NK-92 (cell line): ENCODE measurements at regions not wholly inside any gene's neighbourhood (a gene's known extent, or its start where the extent isn't known, plus 50 kb on each side); places are given as distances from the start of the nearest gene placed in this dataset.

Experiments used
- DNase-seq: peaks from one replicate; lab custom pipeline; 2025; ENCODE audit not compliant: unreplicated experiment; lab: John Stamatoyannopoulos, UW

GRCh38 chr3:117735481-117736101, 1026.0 kb downstream of the TUSC7 start:
- no peak for DNase-seq

GRCh38 chr3:117736846-117737245, 1027.3 kb downstream of the TUSC7 start:
- no peak for DNase-seq

DNA sequence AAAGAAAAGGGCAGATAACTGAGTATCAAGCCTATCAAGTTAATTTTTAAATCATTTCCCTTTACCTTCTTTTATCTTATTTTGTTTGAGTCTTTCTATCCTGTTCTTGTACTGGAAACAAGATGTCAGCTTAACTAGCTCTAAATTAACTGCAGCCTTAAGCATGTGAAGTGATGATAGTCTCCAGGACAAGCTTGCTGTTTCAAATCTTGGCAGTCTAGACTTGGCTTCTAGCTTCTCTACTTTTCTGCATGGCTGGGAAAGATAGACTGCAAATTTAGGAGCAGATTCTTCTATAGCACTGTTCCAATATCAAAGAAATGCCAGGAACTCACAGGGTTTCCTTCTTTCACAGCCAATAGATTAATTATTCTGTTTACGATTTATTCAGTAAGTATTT, 1034.4 kb downstream of the TUSC7 start:
- DNase-seq, result no peak

- DNase-seq, result no peak
These were observed 1035.4 kb downstream of the TUSC7 start for GRCh38 chr3:117744935-117745334.

DNA sequence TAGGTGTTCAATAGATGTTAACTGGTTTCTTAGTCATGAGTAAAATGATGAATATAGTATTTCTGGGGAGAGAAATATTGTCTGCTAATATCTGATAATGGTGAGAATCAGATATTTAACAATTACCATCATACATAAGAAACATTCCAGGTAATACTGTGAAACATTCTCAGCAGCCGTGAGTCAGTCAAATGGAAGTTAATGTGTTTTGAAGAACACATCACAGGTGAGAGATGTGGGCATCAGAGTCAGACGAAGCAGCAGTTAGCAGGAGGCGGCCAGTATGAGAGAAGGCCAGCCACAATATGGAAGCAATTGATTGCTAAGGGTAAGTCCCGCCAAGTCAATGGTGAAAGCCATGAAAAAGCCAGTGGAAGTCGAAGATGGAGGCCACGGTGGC, 1035.9 kb downstream of the TUSC7 start:
- no peak for DNase-seq

DNA sequence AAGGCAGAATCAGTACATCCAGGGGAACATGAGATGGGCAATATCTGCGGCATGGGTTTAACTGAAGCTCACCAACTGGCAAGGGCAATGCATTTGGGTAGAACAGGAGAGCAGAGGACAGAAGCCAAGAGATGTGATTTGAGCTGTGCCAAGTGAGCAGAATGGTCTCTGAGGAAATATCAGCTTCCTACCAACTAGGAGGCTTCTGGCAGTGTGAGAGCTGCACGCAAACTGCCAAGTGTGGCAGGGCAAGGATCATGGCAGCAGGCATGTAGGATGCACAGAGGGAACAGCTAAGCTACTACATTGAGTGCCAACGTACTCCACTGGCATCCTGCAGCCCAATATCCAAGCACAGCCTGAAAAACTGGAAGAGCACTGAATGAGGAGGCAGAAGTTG, 1036.5 kb downstream of the TUSC7 start:
- no peak for DNase-seq

DNA sequence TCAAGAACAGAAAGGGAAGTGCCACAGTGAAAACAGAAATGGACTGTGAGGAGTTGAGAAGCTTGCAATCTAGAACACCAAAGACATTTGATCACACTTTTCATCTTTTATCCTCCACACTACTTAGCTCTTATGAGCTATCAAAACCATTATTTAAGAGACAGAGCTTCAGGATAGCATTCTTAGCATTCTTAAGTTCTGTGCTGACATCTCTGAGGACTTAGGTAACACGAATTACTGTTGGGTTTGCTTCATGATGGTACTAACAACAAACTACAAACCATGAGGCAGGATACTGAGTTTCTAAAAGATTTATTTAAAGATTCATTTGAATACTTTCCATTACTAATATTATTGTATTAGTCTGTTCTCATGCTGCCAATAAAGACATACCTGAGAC, 1038.6 kb downstream of the TUSC7 start:
- DNase-seq, result no peak

- no peak for DNase-seq
These were observed 1041.2 kb downstream of the TUSC7 start for GRCh38 chr3:117750674-117751269.

DNA sequence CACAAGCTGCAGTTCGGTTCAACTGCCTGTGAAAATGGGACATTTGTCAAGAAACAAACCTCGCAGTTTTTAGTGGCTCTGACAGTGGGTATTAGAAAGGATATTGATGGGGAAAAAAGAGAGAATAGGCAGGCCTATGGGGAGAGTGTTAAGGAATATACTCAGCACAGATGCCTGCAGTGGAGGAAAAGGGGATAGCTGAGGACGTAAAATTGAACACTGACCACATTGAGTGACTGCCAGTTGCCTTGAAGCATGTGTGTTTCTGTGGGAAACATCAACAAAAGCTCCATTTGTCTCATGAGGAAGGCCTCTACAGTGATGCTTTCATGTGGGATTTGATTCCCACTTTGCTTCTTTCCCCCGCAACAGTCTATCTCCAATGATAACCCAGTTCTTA, 1042.1 kb downstream of the TUSC7 start:
- DNase-seq, result no peak

GRCh38 chr3:117752984-117753717, 1043.6 kb downstream of the TUSC7 start:
- no peak for DNase-seq

GRCh38 chr3:117754058-117754457, 1044.5 kb downstream of the TUSC7 start:
- DNase-seq, result no peak

GRCh38 chr3:117754841-117755240, 1045.3 kb downstream of the TUSC7 start:
- DNase-seq, result no peak

- DNase-seq, result no peak
These were observed 1047.0 kb downstream of the TUSC7 start for GRCh38 chr3:117756563-117756962.

GRCh38 chr3:117761703-117762620, 1052.4 kb downstream of the TUSC7 start:
- no peak for DNase-seq

GRCh38 chr3:117762621-117763037, 1053.0 kb downstream of the TUSC7 start:
- no peak for DNase-seq

DNA sequence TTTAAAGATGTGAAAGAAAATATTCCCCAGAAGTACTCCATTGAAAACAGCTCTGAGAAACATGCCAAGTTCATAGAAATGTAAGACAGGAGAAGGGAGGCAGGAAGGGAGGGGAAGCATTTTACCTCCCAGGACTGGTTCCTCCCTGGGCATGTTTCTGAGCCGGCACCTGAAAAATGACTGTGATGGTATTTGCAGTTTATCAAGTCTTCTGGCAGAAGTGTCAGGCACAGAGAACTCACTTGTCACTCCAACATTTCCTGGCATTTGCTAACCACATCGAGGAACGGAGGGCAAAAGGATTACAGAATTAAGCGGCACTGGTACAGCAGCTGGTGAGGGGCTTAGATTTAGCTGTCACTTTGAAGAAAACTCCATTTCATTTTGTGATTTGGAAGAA, 1054.0 kb downstream of the TUSC7 start:
- DNase-seq, result no peak

DNA sequence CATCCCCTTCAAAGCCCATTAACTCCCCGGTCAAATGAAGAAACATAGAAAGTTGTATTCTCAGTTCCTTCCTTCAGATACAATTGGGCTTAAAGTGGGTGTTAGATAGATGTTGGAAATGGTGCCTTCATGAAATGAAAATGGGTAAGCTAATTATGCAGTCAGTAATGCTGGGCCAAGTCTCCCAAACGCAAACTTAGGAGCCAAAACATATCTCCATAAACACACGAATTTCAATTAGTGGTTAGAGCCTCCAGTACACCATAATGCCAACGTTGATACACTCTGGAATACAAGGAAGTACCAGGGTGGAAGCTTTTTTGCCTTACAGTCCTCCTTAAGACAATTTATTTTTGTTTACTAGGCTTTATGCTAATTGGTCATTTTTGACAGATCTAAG, 1059.0 kb downstream of the TUSC7 start:
- no peak for DNase-seq

- DNase-seq, result no peak
These were observed 1064.6 kb downstream of the TUSC7 start for GRCh38 chr3:117774130-117774529.

- no peak for DNase-seq
These were observed 1076.8 kb downstream of the TUSC7 start for GRCh38 chr3:117786349-117786748.

DNA sequence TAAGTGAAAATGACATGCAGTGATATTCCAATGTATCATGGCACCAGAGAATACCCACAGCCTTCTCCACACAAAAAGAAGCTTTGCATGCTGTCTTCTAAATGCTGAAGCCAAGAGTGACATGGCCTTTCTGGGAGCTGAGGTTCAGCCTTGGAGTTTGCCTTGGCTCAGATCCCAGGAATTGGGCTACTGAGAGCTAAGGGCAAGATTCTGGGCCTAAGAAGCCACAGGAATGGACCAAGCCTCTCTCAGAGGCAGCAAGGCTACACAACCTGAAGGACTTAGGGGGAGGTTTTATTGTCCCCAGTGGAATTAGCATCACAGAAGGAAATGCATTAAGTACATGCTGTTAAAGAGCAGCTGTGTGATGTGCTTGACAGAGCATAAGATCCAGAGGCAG, 1078.5 kb downstream of the TUSC7 start:
- DNase-seq, result no peak

GRCh38 chr3:117788506-117788905, 1078.9 kb downstream of the TUSC7 start:
- DNase-seq, result no peak
